ENCODE measurements at regions not wholly inside any gene's neighbourhood (a gene's known extent, or its start where the extent isn't known, plus 50 kb on each side); places are given as distances from the start of the nearest gene placed in this dataset.
"Not testable (repeated sequence)": the region's sequence is repeated elsewhere in the genome, so short reads cannot be mapped to it uniquely, and the experiment has no call there.

DNA sequence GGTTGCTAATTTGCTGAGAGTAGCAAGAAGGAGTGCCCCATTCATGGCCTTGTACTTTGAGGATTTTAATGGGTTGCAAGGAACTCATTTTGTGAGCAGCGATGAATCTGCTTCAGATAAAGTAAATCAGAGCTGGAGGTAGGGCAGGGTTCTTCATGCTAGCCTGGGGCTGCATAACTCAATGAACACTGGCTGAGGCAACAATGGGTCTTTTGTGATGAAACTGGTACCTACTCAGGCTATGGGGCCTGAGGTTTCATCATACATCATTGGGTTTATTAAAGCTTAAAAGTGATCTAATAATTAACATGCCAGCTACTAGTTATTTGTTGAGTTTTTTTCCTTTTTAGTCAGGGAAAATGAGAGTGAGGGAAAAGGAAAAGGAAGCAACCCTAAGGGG, 106.9 kb downstream of the FAM50B start:
- intact Hi-C loops (cut with DNase I), result no loop called here
- DNase-seq (no peak), ATAC-seq (no peak)

DNA sequence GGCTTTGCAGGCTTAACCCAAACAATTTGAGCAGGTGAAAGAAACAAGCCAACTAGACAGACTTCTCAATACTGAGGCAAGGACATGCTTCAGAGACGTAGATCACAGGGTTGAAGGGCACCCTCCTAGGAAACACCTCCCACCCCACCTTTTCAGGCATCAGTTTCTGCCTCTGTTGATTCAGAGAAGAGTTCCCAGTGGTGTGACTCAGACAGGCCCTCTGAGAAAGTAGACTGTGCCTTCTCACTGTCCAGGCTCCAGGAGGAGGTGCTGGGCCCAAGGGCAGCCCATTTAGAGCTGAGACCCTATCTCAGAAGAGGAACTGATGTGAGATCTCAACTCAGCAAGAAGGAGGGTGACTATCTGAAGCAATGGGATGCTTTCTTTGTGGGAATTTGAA, 108.1 kb downstream of the FAM50B start:
- ATAC-seq (no peak), DNase-seq (no peak)
- intact Hi-C loops (cut with DNase I), result no loop called here

DNA sequence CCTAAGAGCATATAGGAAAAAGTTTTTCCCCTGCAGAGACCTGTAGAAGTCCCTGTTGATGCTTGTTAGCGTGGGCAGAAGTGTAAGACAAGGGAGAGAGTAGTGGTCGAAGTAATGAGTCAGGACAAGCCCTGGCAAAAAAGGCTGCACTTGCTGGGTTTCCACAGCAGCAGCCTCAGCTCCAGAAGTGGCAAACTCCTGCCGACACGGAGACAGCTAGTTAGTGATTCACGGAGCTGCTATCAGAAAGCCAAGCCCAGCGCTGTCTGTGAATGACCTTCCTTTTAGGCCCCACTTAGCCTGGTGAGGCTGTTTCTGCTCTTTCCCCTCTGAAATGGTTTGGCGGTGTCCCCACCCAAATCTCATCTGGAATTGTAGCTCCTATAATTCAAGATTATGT, 109.1 kb downstream of the FAM50B start:
- intact Hi-C loops (cut with DNase I), result no loop called here
- no peak for ATAC-seq
- no peak for DNase-seq

GRCh38 chr6:3959385-3959784, 110.2 kb downstream of the FAM50B start:
- no peak for DNase-seq
- intact Hi-C loops (cut with DNase I), result no loop called here
- ATAC-seq, result no peak

GRCh38 chr6:3960754-3961361, 111.7 kb downstream of the FAM50B start:
- ATAC-seq (no peak), DNase-seq (no peak)
- intact Hi-C loops (cut with DNase I), result no loop called here

- intact Hi-C loops (cut with DNase I), result no loop called here
- no peak for DNase-seq
- no peak for ATAC-seq
These were observed 112.5 kb downstream of the FAM50B start for GRCh38 chr6:3961581-3962215.

DNA sequence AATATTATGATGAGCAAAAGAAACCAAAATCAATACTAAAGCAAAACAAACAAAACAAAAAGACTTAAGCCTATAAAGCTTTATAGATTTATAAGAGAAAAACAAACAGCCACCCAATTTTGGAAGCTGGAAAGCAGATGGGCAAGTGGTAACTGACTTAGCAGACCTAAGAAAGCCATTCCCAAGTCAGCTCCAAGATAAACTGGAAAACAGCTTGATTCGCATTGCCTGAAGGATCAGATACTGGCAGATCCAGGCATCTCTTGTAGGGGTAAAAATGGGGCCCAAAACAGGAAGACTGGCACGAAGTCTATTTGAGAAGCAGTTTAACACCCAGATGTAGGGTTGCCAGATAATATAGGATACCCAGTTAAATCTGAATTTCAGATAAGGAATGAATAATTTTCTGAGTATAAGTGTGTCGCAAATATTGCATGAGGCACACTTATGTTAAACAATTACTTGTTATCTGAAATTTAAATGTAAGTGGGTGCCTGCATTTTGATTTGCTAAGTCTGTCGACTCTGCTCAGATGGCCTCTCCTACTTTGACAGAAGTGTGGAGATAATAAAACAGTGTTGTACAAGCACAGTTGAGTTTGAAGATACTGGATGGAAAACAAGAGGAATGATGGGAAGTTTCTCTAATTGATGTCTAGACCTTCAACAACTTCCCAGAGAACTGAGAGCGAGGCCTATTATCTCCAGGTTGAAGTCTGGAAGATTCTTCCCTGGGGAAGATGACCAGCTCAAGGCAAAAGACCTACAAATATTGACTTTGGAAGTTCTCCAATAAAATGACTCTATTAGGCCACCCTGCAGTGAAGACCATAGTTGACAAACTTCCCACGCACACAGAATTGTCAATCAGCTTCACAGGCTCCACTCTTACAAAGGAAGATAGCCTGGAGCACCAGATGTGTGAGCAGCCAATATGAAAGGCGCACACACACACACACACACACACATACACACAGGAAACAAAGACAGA, 113.4 kb downstream of the FAM50B start:
- intact Hi-C loops (cut with DNase I), result no loop called here
- ATAC-seq (peak in 1 of 2 donors; percentile 54), DNase-seq (no peak)

GRCh38 chr6:3963426-3963825, 114.3 kb downstream of the FAM50B start:
- ATAC-seq, result no peak
- intact Hi-C loops (cut with DNase I), result no loop called here

GRCh38 chr6:3965071-3965718, 113.7 kb downstream of the FAM217A start:
- intact Hi-C loops (cut with DNase I), result no loop called here
- DNase-seq (no peak), ATAC-seq (no peak)

More at GRCh38 chr6:3963426-3963825, 114.3 kb downstream of the FAM50B start:
- DNase-seq, result no peak

DNA sequence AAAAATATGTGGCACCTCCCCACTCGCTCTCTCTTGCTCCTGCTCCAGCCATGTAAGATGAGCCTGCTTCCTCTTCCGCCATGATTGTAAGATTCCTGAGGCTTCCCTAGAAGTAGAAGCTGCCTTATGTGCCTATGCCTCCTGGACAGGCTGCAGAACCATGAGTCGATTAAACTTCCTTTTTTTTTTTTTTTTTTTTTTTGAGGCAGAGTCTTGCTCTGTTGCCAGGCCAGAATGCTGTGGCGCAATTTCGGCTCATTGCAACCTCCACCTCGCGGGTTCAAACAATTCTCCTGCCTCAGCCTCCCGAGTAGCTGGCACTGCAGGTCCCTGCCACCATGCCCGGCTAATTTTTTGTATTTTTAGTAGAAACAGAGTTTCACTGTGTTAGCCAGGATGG, 112.5 kb downstream of the FAM217A start:
- intact Hi-C loops (cut with DNase I), result no loop called here
- no peak for DNase-seq
- no peak for ATAC-seq

DNA sequence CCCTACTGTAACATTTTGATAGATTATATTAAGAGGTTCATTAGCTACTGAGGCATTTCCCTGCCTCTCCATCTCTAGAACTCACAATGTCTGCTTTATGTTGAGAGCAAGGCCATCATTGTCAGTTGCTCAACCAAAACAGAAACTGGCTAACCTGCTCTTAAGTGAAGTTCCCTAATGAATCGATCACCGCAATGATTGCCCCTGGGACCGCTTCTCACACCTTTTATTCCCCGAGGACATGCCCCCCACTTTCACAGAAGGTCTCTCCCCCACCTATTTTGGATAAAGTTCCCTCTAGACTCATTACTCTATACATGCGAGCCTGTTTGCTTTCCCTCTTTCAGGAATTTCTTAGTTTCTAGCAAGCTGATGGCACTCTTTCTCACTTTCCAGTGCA, 108.8 kb downstream of the FAM217A start:
- intact Hi-C loops (cut with DNase I), result no loop called here
- no peak for DNase-seq
- ATAC-seq, result no peak

GRCh38 chr6:3973152-3973551, 105.8 kb downstream of the FAM217A start:
- DNase-seq; intact Hi-C loops (cut with DNase I); ATAC-seq: not testable (repeated sequence)

GRCh38 chr6:3977875-3978711, 100.8 kb downstream of the FAM217A start:
- intact Hi-C loops (cut with DNase I), result no loop called here
- peak; percentile 68 to 86 for ATAC-seq
- no peak for DNase-seq

- DNase-seq; intact Hi-C loops (cut with DNase I); ATAC-seq: not testable (repeated sequence)
These were observed 100.0 kb downstream of the FAM217A start for GRCh38 chr6:3978966-3979365.

- DNase-seq, result no peak
- intact Hi-C loops (cut with DNase I), result loop anchor here in 1 of 2 donors (10.0 kb wide), 2 partner anchors 567 to 697 kb away; no protein-coding TSS in a partner anchor
- ATAC-seq, result no peak
These were observed 97.0 kb downstream of the FAM217A start for GRCh38 chr6:3981917-3982316.

DNA sequence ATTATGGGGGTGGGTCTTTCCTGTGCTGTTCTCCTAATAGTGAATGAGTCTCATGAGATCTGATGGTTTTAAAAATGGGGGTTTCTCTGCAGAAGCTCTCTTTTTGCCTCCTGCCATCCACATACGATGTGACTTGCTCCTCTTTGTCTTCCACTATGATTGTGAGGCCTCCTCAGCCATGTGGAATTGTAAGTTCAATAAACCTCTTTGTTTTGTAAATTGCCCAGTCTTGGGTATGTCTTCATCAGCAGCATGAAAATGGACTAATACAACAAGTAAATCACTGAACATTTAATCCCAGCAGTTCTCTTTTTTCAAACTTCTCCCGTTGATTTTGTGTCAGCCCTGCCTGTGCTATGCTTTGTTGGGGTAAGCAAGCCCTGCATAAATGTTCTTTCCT, 95.2 kb downstream of the FAM217A start:
- ATAC-seq (no peak), DNase-seq (no peak)
- intact Hi-C loops (cut with DNase I), result loop anchor here in 1 of 2 donors (10.0 kb wide), 2 partner anchors 569 to 699 kb away; no protein-coding TSS in a partner anchor

DNA sequence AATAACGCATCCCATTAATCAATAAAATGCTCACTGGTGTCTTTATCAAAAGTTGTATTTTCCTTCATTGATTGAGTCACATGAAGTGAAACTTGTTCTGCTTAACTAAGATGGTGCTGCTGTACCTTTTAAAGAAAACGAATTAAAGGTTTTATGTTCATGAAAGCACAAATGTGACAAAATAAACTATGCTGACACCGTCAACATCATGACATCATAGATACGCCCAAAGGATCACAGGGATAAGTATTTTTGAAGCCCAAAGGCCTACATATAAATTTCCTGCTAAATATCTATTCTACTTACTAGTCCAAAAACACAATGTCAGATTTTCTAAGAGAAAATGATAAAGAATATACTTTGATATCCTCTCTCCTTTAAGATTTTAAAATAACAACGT, 94.4 kb downstream of the FAM217A start:
- no peak for DNase-seq

DNA sequence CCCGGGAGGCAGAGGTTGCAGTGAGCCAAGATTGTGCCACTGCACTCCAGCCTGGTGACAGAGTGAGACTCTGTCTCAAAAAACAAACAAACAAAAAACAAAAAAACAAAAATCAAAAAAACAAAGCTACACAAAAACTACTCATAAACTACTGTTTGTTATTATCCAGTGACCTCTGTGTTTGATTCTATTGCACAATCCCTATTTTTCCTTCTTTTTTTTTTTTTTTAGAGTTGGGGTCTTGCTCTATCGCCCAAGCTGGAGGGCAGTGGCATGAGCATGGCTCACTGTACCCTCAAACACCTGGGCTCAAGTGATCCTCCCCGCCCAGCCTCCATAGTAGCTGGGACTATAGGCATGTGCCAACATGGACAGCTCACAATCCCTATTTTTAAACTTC, 92.7 kb downstream of the FAM217A start:
- no peak for ATAC-seq
- intact Hi-C loops (cut with DNase I), result loop anchor here in 1 of 2 donors (10.0 kb wide), 2 partner anchors 571 to 701 kb away; no protein-coding TSS in a partner anchor
- DNase-seq, result no peak

More for the DNA sequence above, 94.4 kb downstream of the FAM217A start:
- intact Hi-C loops (cut with DNase I), result loop anchor here in 1 of 2 donors (10.0 kb wide), 2 partner anchors 570 to 700 kb away; no protein-coding TSS in a partner anchor
- ATAC-seq, result no peak

Measured in left cardiac atrium (tissue), 4 donors.